Keratinocyte (primary cell): ENCODE measurements at regions not wholly inside any gene's neighbourhood (a gene's known extent, or its start where the extent isn't known, plus 50 kb on each side); places are given as distances from the start of the nearest gene placed in this dataset.

Experiments used
- CTCF ChIP-seq, 3 experiments: IDR thresholded peaks in 1 of 3; conservative IDR thresholded peaks in 1 of 3; optimal IDR thresholded peaks in 1 of 3; 2 replicates in 2 of 3; 3 replicates in 1 of 3; pipeline versions ENCODE3 to v1.5.1; 2011; ENCODE audit warnings: low read length in 3 of 3, mild to moderate bottlenecking in 3 of 3, moderate library complexity in 2 of 3, control low read depth in 1 of 3, inconsistent platforms in 1 of 3; ENCODE audit not compliant: insufficient read depth in 2 of 3; ENCODE audit errors: extremely low read depth in 1 of 3
- EZH2 ChIP-seq: IDR thresholded peaks from one replicate; pipeline ENCODE4 v1.6.1; 2012; ENCODE audit warnings: inconsistent platforms, mild to moderate bottlenecking, low read length, moderate library complexity

GRCh38 chr5:89535411-89535810, 652.4 kb upstream of the MEF2C start:
- TF ChIP-seq CTCF (optimal IDR thresholded peaks at IDR 0.05 in 1 of 3, IDR thresholded peaks at IDR 0.05 in 1 of 3, conservative IDR thresholded peaks at IDR 0.05 in 1 of 3; ENCODE audit: extremely low read depth in 1 of 3, insufficient read depth in 2 of 3, low read length in 3 of 3) (no peak), EZH2 (no peak)
